HG02588 (cell line): ENCODE measurements at regions not wholly inside any gene's neighbourhood (a gene's known extent, or its start where the extent isn't known, plus 50 kb on each side); places are given as distances from the start of the nearest gene placed in this dataset.

ENCODE experiments used
- ATAC-seq: cut with Tn5 transposase; IDR thresholded peaks from one replicate; pipeline ENCODE4 v1.9.1; 2021; ENCODE audit warnings: mild to moderate bottlenecking, moderate library complexity; ENCODE audit not compliant: unreplicated experiment

DNA sequence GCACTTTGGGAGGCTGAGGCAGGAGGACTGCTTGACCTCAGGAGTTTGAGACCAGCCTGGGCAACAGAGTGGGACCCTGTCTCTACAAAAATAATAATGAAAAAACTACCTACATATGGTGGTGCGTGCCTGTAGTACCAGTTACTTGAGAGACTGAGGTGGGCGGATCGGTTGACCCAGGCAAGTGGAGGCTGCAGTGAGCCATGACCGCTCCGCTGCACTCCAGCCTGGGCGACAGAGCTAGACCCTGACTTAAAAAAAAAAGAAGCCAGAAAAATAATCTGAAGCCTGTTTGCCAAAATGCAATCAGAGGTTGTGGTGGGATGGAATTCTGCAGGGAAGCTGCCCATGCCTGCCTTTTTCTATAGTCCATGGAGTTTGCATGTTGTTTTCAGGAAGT, 50.4 kb upstream of the GGTA1 start:
- no peak for ATAC-seq

DNA sequence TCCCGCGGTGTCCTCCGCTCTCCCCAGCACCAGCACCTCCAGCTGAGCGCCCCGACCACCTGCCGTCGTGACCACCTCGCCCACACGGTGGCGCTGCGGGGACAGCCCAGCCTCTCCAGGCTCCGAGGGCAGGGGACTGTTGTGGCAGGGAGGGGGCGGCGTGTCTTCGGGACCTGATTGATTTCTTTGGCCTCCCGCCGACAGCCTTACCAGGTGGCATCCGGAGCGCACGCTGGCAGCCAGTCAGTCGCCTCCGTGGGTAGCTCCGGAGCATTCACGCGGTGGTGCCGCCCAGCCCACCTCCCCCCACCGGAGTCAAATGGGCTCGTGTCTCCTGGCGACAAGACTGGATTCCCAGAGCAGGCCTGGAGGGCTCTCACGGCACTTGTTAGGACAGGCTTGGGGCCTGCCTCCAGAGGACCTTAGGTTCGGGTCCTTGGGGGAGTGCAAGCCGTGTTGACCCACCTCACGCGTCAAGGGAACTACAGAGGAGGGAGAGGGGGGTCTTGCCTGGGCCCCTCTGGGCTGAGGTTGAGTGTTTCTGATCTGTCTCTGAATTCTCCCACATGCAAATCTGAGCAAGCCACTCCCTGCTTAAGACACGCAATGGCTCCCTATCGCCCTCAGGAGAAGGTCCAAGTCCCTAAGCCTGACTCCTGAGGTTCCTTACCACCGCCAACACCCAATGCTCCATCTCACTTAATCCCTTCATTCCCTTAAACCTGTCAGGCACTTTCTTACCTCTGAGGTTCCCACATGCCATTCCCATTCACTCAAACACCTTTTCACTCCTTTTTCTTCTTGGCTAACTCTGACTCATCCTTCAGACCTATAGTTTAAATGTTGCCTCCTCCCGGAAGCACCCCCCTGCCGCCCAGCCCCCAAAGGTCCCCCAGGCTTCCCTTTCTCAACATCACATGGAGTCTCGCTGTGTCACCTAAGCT, 51.2 kb upstream of the GGTA1 start:
- peak; percentile 60 for ATAC-seq

DNA sequence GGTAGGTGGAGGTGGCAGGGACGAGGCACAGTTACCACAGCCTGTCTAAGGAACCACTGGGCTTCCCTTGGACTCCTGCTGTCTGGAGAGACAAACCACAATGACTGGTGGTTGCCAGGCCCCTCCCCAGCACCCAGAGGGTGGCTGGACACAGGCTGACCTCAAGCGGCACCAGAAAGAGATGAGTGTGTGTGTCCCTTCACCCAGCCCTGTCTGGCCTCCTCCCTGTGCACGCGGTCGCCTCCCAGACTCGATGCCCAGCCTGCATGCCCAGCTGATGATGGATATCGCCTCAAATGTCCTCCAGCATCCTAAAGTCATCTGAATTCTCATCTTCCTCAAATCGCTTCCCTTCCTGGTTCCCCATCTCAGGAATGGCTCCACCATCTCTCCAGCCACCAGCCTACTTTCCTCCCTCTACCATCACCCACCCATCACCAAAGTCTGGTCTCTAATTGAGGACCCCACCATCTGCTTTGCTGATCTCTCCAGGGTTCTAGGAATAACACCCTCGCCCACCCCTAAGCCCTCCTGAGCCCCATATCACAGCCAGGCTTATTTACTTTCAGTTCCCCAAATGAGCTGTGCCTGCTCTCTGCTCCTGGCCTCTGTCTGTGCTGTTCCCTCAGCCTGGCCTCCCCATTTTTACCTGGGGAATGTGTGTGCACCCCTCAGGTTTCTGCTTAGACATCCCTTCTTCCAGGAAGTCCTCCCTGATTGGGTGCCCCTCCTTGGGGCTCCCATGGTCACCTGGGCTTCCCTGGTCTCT, 52.5 kb upstream of the GGTA1 start:
- ATAC-seq, result no peak

DNA sequence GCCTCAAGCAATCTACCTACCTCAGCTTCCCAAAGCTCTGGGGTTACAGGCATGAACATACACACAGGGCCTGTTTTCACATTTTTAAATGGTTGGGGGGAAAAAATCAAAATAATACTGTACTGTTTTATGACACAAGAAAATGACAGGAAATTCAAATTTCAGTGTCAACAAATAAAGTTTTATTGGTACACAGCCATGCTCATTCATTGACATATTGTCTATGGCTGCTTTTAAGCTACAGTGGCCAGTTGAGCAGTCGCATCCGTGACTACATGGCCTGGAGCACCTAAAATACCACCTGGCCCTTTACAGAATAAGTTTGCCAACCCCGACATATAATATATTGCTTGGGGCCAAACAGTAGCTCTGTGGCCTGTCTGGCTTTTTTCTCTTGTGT, 56.4 kb upstream of the GGTA1 start:
- ATAC-seq, result no peak

DNA sequence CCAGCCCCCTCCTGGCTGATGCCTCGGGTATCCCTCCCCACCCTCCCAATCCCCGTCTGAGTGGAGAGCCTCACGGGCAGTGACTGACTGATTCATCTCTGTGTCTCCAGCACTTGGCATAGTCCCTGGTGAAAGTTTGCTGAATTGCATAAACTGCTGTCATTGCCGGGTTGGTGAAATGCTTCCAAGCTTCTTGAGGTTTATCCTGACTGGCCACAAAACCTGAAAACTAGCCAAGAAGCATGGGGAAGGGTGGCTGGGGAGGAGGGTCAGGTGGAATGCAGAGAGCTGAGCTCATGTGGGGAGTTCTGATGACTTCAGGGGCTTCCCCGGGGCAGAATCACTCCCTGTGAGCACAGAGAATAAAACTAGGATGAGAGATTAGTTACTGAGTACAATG, 56.9 kb upstream of the GGTA1 start:
- ATAC-seq, result no peak

DNA sequence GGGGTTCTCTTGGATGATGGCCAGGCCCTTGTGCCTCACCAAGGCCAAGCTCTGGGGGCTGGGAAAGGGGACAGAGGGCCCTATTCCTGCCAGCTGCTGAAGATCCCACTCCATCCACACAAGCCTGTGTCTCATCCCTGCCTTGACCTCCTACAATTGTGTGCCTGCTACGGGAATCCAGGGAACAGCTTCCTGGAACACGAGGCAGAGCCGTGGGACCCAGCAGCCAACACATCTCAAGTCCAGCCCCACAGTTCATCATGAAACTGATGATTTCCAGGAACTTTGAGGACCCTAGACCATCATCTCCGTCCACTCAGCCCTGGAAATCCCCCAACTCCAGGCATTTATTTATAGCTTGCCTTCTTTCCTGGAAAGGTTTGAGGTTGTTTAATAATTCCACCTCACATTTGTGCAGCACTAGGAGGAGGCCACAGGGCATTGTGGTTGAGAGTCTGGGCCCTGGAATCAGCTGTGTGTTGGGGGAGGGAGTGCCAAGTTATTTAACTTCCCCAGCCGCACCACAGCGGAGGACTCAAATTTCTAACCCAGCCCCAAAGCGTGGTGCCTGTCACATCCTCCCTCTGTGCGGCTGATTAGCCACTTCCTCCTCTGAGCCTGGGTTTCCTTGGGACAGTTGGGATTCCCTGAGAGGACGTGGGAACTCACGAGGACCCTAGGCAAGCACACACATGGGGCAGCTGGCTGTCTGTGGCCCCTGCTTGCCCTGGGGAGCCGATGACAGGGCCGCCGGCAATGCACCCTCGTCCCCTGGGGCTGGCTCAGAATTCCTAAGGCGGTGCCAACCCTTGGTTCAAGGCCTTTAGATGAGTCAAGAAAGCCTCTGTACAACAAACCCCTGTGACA, 58.2 kb upstream of the GGTA1 start:
- ATAC-seq, result no peak

DNA sequence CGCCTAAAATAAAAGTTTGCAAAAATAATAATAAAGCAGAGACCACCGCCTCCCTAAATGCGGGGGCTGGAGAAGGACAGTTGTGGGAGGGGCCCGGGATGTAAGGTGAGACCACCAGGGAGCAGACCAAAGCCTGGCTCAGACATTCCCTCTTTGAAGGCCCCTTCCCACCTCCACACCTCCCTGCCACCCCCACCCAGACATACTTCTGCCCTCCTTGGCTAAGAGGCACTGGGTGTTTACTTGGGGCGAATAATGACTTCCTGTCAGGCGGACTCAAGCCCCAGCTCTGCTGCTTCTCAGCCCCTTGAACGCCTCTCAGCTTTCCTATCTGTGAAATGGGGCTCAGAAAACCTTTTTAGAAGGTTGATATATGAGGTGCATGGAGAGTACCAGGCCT, 58.8 kb upstream of the GGTA1 start:
- ATAC-seq, result no peak

DNA sequence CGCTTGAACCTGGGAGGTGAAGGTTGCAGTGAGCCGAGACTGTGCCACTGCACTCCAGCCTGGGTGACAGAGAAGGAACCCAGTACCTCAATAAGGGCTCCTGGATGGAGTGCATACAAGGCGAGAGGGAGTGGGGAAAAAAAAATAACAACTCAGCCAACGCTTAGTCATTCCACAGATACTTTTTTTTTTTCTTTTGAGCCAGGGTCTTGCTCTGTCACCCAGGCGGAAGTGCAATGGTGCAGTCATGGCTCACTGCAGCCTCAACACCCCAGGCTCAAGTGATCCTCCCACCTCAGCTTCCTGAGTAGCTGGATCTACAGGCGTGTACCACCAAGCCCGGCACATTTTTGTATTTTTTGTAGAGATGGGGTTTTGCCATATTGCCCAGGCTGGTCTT, 59.5 kb upstream of the GGTA1 start:
- no peak for ATAC-seq

DNA sequence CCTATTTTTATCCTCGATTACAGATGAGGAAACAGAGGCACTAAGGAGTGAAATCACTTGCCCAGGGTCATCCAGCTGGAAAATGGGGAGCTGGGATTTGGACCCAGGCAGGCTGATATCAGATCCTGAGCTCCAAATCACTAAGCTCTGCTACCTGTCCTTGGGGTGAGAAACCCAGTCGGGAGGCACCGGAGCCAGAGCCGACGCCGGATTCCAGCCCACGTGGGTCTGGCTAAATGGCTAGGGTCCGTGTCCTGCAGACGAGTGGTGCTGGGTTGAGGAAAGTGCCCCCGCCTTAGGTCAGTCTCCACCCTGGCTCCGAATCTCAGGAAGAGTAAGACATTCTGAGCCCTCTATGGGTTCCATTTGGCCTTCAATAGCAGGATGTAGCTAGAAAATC, 61.3 kb upstream of the GGTA1 start:
- no peak for ATAC-seq

DNA sequence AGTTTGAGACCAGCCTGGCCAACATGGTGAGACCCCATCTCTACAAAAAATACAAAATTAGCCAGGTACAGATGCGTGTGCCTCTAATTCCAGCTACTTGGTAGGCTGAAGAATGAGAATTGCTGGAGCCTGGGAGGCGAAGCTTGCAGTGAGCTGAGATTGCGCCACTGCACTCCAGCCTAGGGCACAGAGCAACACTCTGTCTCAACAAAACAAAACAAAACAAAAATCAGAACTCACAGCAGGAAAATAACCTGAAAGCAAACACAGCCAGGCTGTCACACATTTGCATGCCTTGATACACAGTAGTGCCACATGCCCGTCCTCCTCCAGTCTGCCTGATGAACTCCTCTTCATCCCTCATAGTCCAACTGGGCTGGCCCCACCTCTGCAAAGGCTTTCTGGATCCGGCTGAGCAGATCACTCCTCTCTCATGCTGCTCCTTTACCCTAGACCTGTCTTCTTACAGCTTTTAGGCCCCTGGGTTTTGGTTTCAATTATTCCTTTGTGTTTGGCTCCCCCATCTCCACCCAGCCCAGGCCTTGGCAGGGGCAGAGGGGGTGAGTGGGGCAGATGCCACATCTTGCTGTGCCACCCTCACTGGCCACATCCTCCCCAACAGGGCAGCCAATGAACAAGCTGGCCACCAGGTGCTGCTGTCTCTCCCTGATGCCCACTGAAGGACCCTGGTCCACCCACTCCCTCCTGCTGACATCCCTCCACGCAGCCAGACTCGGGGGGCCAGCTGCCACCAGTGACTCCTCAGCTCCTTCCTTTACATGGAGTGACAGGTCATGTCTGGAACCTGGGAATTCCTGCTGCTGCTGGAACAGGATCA, 62.0 kb upstream of the GGTA1 start:
- no peak for ATAC-seq

DNA sequence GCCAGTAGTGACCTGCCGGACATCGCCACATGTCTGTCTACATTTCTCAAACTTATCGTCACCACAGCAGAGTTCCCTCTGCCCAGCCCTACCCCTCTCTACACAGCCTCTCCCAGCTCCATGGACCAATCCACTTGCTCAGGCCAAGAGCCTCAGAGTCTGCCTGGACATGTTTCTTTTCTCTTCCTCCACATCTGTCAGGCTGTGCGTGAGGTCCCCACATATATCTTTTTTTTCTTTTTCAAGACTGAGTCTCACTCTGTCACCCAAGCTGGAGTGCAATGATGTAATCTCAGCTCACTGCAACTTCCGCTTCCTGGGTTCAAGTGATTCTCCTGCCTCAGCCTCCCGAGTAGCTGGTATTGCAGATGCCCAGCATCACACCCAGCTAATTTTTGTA, 62.7 kb upstream of the GGTA1 start:
- ATAC-seq, result no peak

DNA sequence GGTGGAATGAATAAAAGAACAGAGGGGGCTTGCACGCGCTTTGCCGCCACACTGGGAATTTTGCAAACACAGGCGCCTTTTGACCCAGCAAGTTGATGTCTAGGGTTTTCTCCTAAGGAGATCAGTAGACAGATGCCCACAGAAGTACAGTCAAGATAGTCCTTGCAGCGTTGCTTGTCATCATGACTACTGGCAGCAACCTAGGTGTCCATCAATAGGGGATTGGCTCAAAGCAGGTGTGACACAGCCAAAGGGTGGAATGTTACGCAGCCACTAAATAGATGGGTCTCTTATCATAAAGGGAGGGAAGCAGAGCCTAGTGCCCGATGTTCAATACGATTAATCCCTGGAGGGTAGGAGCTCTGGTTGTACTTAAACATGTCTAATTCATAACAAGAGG, 63.8 kb upstream of the GGTA1 start:
- ATAC-seq, result no peak

DNA sequence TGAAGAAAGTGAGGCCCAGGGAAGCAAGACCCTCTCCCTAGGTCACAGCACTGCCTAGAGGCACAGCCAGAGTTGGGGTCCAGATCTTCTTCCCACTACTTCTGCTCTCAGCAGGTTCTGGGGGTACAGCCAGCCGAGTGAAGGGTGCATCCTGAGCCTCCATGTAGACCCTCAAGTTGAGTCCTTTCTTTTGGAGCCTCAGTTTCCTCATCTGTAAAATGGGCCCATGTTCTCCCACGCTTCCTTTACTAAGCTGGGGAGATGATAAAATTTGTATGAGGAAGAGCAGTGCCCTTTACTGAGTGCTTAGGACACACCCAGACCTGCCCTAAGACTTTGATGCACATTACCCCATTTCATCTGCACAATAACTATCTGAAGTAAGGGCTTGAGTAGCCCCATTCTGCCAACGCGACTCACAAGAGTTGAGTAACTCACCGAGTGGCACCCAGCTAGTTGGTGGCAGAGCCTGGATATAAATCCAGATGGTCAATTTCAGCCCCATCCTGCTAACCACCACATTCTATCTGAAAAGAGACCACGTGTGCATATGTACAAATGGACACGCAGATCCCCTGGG, 64.3 kb upstream of the GGTA1 start:
- ATAC-seq, result no peak

DNA sequence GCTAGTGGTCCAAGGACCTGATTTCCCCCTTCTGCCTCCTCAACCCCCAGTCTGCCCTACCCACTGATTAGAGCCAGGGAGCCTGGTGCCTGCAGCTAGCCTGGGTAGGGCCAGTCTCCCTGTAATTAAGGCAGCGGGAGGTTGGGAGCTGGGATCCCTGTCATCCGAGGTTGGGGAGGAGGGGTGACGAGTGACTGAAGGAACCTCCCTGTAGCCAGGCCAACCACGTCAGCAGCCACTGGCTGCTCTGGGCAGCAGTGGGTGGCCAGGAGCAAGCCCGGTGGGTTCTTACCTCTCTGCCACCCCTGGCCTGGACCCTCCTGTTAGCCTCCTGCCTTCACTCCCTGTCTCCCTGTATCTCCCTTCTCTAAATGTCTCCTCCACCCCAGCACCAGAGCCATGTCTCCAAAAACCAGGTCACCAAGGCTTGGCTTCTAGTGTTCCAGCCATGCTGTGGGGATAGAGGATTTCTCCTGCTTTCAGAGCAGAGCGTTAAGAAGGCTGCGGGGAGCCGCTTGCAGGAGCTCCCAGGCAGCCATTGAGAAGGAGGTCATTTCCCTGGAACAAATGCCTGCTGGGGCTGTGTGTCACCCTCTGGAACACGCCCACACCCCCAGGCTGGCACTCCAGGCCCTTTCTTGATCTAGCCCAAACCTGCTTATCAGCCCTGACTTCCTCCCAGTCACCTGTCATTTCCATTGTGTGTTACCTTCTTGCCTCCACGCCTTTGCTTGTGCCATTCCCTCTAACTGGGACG, 65.0 kb upstream of the GGTA1 start:
- ATAC-seq, result no peak

DNA sequence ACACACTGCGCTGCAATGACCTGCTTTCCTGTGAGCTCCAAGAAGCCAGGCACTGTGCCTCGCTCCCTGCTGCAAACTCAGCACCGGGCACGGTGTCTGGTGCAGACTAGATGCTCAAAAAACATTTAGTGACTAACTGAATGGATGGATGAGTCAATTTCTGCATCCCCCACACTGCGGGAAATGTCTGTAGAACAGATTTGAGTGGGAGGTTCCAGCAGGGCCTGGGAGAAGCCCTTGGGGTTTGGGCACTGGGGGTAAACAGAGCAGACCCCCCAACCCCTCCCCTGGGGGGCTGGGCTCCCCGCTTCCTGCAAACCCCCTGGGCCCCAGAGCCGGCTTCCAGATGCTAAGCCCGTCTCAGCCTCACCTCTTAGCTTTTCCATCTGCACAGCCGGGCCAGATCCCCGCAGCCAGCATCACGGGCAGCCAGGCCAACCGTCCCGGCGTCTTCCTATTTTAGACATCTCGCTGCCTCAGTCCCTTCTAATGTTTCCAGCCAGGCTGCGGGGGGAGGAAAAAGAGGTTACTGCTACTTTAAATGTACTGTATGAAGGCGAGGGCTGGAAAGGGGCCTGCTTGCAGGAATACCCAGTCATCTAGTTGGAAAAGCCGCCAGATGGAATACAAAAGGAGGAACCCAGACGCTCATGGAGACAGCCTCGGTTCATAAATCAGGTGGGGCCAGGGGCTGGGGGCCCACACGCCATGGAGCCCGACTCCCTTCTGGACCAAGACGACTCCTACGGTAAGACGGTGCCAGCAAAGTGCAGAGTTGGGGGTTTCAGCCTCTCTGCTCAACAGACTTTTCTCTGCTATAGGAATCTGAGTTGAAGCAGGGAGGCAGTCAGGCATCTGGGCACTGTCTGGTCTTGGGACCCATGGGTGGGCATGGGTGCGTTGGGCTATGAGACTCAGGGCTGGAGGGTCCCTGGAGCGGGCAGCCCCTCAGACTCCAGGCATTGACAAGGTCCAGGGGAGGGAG, 67.1 kb upstream of the GGTA1 start:
- ATAC-seq, result no peak

DNA sequence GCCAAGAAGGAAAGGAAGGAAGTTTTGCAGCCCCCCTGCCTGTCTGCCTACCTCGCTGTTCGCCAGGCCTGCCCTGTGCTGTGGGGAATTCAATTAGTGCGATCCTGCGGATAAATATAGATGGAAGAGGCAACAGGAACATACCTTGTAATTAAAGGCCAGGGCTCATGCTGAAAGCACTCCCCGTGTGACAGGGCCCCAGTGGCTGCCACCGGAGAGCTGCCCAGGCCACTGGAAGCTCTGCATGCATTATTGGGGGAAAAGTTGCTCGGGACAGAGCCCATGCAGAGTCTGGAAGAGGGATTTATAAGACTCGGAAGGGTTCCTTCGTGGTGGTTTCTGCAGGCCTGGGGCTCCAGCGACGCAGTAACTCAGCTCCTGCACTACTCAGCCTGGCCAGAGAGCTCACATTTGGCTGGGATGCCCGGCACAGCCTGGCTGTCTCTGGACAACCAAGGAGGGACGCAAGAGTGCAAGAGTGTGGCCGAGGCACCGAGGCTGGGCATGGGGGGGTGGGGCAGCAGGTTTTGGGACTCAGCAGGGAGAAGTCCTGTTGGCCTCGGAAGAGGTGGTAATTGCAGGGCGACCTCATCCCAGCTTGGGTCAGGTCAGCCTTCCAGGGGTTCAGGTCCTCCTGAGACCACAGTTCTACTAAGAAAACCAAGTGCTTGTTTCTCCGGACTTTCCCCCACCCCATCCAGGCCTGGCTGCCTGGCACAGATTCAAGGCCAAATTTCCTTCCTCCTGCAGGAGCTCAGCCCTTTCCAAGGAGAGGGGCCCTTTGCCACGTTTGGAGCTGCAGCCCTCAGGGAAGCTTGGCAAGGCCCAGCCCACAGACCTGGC, 68.1 kb upstream of the GGTA1 start:
- no peak for ATAC-seq
